OCI-M1 (cell line): ENCODE measurements at regions not wholly inside any gene's neighbourhood (a gene's known extent, or its start where the extent isn't known, plus 50 kb on each side); places are given as distances from the start of the nearest gene placed in this dataset.
"Not testable (repeated sequence)": the region's sequence is repeated elsewhere in the genome, so short reads cannot be mapped to it uniquely, and the experiment has no call there.

ENCODE experiments used
- DNase-seq: peaks from one replicate; lab custom pipeline; 2025; lab: John Stamatoyannopoulos, UW

- no peak for DNase-seq
Observed at GRCh38 chr9:107577140-107577776, 87.7 kb upstream of the KLF4 start.

DNA sequence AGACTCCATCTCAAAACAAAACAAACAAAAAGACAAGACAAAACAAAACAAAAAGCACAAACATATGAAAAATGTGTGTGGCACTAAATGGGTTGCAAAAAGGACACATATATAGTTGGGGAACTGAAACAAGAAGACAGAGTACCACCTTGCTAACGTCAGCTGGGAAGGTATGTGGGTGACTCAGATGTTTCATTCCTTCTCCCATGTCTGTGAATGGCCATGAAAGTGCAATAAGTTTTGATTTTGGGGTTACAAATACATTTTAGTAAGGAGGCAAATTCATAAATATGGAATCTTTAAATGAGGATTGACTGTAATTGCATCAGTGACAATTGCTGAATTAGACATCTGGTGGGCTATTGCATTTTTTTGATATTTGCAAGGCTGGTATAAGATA lies 81.6 kb upstream of the KLF4 start:
- no peak for DNase-seq

DNA sequence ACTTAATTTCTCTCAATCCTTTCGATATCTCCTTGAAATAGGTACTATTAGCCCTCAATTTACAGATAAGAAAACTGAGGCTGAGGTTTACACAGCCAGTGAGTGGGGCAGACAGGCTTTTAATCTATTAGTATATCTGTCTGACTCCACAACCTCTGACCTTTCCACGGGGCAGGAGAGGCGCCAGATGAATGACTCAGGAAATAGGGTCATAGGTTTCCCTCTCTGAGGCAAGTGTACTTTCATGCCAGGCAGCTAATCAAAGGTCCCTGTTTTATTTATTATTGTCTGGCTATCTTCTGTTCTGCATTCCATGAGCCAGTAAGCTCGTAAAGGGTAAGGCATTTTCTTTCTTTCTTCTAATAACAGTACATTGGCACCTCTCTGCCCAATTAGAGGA lies 79.6 kb upstream of the KLF4 start:
- DNase-seq: no peak

GRCh38 chr9:107568406-107568805 lies 78.8 kb upstream of the KLF4 start:
- DNase-seq: not testable (repeated sequence)

DNA sequence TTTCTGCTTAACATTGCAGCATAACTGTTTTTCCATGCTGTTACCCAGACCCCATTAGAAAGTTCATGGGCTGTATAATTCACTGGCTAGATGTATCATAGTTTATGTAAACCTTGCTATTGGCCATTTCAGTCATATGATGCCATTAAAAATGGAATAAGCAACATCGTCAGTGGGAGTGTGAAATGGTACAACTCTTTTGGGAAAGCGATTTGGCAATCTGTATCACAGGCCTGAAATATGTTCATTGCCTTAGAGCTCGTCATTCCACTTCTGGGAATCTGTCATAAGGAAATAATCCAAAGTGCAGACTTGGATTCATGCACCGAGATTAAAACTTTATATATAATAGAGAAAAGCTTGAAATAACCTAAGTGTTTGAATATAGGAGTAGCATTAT lies 77.9 kb upstream of the KLF4 start:
- DNase-seq: no peak

DNA sequence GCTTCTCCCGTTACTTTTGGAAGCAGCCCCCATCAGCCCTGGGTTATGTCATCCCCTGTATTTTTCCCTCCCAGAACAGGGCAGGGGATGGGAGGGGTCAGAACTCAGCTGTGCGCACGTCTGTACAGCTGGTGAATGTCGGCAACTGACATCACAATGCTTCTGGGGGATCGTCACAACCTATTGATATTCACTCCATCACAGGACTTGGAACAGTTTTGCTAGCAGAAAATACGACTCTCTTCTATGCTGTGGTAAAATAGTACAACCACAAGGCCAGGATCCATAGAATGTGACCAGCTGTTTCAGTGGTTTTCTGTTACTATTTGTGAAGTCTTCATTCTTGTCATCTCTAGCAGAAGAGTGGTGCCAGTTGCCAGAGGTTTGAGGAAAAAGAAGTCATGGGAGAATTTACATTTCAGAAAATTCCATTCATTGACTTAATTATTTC lies 77.1 kb upstream of the KLF4 start:
- DNase-seq: no peak

DNA sequence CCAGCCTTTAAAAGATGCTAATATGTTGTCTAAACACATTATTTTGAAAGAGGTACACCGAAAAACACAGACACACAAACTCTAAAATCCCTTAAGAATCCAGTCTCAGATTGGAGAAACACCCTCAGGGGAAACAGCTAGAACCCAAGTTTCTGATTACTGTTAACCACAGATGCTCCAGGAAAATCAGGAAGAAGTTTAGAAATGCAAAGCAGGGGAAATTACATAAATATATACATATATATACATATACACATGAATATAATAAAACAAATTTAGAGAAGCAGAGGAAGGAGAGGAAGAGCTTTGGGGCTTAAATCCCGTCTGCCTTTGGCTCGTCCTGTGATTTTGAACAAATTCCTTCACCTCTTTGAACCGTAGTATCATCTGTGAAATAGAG lies 73.2 kb upstream of the KLF4 start:
- DNase-seq: no peak

DNA sequence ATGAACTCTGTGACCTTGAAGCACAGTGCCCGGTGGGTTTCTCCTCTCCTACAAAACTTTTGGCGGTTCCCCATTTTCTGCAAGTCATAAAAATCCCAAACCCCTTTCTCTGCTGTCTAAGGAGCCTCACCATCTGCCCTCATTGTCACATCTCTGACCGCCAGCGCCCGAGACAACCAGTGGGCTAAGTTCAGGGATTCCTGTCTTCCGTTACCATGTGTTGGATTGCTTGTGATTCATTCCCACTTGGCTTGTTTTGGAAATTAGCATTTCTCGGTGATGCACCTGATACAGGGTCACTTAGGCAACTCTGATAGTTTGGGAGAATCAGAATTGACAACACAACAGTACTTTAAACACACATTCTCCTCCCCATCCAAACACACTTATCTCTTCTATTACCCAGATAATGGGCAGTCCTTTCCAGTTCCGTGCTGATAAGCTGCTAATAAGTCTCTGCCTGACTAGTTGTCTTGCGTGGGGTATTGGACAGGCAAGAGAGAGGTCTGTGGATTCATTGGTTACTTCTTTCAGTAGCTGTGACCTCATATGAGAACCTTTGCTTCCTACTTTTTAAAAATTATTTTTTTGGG lies 70.0 kb upstream of the KLF4 start:
- no peak for DNase-seq

DNA sequence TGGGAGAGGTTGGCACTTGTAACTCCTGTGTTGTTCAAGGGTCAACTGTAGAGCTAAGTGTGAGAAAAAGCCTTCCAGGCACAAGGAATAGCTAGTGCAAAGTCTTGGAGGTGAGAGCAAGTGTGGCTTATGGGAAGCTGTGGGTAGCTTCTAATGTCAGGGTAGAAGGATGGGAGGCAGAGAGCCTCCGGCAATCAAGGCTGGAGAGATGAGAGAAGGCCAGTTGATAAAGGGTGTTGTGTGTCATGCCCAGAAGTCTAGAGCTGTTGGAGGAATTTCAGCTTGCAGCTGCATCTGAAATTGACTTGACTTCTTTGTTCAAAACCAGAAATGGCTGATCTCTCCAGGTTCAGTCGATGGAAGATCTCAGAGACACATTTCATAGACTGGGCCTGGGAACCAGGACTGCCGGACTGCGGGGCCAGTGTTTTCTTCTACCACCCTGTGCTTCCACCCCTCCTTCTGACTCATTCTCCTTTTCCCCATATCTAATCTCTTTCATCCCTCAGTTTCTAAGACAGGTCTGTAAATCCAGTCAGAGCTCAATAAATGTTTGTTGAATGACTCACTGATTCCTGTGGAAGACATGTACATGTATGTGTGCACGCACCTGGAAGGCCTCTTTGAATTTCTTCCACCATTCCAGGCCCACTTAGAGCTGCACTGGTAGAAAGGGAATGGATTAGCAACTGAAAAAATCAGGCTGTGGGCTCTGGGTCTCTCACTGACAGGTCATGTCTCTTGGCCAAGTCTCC lies 67.8 kb upstream of the KLF4 start:
- DNase-seq: no peak

DNA sequence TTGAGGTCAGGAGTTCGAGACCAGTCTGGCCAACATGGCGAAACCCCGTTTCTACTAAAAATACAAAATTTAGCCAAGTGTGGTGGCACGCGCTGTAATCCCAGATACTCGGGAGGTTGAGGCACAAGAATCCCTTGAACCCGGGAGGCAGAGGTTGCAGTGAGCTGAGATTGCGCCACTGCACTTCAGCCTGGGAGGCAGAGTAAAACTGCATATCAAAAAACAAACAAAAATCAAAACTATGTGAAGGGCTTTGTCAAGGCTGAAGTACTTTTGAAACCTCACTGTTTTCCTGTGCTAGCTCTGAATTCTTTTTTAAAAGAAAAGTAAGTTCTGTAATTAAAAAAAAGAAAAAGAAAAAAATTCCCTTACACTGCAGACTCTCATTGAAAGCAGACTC lies 65.1 kb upstream of the KLF4 start:
- DNase-seq: no peak

DNA sequence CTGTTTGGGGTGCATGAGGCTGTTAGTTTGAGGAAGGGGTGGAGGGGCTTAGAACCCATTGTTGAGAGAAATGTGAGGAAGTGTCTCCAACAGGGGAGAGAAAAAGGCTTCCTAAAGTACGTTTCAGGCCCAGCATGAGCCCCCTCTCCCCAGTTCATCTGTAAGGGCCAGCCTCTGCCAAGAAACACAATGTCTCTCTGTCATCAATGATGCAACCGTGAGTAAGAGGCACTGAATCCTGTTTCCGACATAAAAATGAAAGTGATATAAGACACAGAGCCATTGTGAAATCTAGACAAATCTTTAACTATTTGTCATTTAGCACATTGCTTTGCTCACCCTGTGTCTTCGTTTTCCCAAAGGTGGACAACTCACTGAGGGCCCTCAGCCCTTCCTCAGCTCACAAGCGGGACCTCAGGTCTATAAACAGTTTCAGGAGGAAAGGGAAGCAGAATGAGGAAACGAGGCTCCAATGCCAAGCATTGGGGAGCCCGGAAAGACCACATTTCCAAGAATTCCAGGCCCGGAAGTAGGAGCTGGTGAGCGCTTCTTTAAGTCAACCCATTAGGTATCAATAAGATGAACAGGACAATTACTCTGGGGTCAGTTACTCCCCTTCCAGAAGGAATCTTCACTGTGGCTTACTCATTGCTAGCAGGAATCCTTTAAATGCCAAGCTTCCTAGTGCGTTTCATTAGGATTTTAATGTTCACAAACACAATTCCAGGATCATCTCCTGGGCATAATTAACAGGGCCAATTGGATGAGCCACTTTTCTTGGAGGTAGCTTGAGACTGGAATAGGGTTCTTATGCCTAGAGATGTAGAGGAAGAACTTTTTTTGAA lies 59.0 kb upstream of the KLF4 start:
- peak; percentile 92 for DNase-seq

DNA sequence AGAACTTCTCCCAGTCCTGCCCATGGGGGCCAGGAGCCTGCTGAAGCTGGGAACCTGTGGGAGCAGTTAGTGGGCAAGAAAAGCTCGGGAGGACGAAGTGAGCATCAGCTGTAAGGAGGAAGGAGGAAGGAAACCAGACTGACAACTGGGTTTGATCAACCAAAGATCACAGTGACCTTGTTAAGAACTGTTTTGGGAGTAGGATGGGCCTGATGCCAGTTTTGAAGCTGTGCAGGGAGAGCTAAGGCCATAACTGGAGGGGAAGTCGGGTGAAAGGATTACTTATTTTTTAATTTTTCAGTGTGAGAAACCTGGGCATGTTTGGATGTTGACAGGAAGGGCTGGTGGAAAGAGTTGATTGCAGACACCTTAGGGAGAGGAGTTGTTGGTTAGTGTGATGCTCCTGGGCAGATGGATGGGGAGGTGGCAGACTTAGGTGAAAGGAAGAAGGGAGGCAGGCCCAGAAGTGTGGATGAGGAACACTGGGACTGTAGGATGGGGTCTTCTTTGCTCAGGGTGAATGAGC lies 58.3 kb upstream of the KLF4 start:
- DNase-seq: no peak

- DNase-seq: no peak
Observed at GRCh38 chr9:107547303-107547702, 57.7 kb upstream of the KLF4 start.

DNA sequence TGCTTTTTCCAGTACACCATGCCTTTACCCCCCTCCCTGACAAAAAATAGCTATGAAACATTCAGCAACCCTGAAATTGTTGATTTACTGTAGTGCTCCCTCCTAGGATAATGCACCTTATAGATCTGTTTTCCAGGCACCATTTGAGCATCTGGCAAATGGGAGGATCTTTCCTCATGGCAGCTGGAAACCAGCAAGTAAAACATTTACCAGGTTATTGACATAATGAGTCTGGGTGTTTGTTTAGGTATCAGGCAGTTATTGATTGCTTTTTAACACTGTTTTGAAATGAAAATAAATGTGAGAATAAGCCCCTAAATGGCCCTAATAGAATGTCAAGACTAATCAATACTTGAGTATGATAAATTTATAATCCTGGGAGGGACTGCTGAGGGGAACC lies 57.3 kb upstream of the KLF4 start:
- no peak for DNase-seq

DNA sequence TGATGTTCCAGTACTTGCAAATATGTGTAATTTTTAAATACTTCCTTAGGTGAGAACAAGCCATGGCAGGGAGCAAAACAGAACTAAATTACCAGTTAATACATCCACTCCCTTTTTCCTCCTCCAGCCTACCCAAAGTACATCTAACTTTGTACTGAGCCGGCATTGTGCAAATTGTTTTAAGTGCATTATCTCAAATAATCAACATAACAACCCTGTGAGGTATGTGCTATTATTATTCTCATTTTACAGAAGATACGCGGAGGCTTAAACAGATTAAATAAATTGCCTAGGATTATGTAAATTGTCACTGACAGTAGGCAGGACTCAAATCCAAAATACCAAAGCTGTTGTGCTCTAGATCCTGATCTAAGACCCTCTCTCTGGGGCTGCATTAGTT lies 55.5 kb upstream of the KLF4 start:
- DNase-seq: no peak

DNA sequence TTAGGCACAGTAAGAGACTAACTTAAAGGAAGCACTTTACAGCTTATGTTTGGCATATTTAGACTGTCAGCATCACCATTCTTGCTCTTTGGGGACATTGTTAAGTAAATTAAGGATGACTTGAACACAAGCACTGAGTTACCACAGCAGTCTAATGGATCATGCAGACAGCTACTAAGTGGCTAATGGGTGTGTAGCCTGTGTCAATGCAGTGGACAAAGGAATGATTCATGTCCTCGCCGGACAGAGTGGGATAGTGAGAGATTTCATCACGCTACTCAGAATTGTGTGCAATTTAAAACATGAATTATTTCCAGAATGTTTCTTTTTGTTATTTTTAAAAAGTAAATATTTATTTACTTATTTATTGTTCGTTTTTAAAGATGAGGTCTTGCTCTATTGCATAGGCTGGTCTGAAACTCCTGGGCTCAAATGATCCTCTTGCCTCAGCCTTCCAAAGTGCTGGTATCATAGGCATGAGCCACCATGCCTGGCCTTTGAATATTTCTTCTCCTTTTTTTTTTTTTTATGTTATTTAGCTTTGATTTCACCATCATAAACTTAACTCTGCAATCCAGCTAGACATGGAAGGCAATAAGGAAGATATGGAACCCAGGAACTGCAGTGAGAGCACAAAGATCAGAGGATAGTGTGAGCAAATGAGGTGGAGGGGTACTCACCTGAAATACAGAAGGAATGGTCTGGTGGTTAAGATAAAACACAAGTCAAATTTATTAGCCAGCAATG lies 53.0 kb upstream of the KLF4 start:
- no peak for DNase-seq

- no peak for DNase-seq
Observed at GRCh38 chr9:107541523-107541922, 52.0 kb upstream of the KLF4 start.

DNA sequence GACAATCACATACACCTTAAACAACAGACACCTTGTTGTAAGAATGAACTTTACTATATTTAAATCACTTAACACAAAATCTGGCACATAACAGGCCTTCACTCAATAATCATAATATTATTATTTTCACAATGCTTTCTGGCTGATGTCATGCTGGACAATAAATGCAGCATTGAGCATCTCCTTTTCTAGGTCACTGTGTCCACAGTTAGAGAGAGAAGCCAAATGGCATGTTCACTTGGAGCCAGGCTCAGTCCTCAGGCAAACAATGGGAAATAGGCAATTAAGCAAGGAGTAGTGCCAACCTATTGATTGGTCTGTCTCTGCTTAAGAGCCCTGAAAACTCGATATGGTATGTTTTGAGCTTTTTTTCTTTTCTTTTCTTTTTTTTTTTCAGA lies 50.6 kb upstream of the KLF4 start:
- DNase-seq: no peak

GRCh38 chr9:107539427-107540163 lies 50.0 kb upstream of the KLF4 start:
- DNase-seq: peak; percentile 27
